Right lobe of liver (tissue), 6 donors: ENCODE measurements at regions not wholly inside any gene's neighbourhood (a gene's known extent, or its start where the extent isn't known, plus 50 kb on each side); places are given as distances from the start of the nearest gene placed in this dataset.

Experiments used
- ATAC-seq, 4 donors: fragments of 200-7000 bp; cut with Tn5 transposase; one replicate each; pipeline ENCODE4 v1.9.1; 2020; ENCODE audit warnings: mild to moderate bottlenecking in 4 of 4, moderate library complexity in 4 of 4
- DNase-seq, 3 donors: peaks; one replicate each; pipeline ENCODE4 v3.0.0-alpha.2; 2020
- H3K27ac ChIP-seq, 3 donors: fragments of 200-600 bp; one replicate each; pipeline ENCODE4 v1.8.0; 2022
- H3K27me3 ChIP-seq, 2 donors: fragments of 200-600 bp; one replicate each; pipeline ENCODE4 v1.8.0; 2022
- H3K36me3 ChIP-seq, 4 donors: fragments of 200-600 bp; sonication (generic) in 1 of 4; one replicate each; pipeline versions ENCODE4 v1.5.1 to v1.8.0; 2017 to 2022; ENCODE audit warnings: control low read depth in 1 of 4
- H3K4me1 ChIP-seq, 4 donors: fragments of 200-600 bp; sonication (generic) in 1 of 4; one replicate each; pipeline versions ENCODE4 v1.5.1 to v1.8.0; 2017 to 2022; ENCODE audit warnings: control low read depth in 1 of 4
- H3K4me3 ChIP-seq, 3 donors: fragments of 200-600 bp; one replicate each; pipeline ENCODE4 v1.8.0; 2022
- H3K9me3 ChIP-seq, 4 donors: fragments of 200-600 bp; sonication (generic) in 1 of 4; one replicate each; pipeline versions ENCODE4 v1.5.1 to v1.8.0; 2017 to 2022; ENCODE audit warnings: control low read depth in 1 of 4
- POLR2A ChIP-seq: fragments of 450-650 bp; IDR thresholded peaks from one replicate; pipeline ENCODE4 v1.6.1; 2017; ENCODE audit warnings: antibody characterized with exemption, mild to moderate bottlenecking
- WGBS: methylation state at CpG from one replicate; pipeline ENCODE4 v1.1.6; 2018; ENCODE audit warnings: low coverage, low lambda C conversion rate; ENCODE audit not compliant: insufficient coverage; ENCODE audit errors: missing lambda C conversion rate; 5-methylcytosine and 5-hydroxymethylcytosine counted together
- intact Hi-C, 2 donors: fragments of 100-400 bp; cut with DNase I; formaldehyde crosslinking; loops; one replicate each; pipeline versions ENCODE4 v1.11.2 to v1.14.1; 2022
- TF ChIP-seq, protein P1 (sequence below), 4 donors: fragments of 200-600 bp in 3 of 4; fragments of 450-650 bp in 1 of 4; IDR thresholded peaks; one replicate each; pipeline versions ENCODE4 v1.5.1 to v1.8.0; 2016 to 2022; ENCODE audit warnings: antibody characterized with exemption in 4 of 4, mild to moderate bottlenecking in 2 of 4
- donor health status: DM: no; HTN: yes; CAD: no.
- donor health status: DM: no; HTN: no; CAD: no.
- donor health status: DM: no; HTN: no; CAD: no.
- donor health status: DM: no; HTN: yes; CAD: no.
- donor health status: DM: no; HTN: yes; CAD: no.

DNA sequence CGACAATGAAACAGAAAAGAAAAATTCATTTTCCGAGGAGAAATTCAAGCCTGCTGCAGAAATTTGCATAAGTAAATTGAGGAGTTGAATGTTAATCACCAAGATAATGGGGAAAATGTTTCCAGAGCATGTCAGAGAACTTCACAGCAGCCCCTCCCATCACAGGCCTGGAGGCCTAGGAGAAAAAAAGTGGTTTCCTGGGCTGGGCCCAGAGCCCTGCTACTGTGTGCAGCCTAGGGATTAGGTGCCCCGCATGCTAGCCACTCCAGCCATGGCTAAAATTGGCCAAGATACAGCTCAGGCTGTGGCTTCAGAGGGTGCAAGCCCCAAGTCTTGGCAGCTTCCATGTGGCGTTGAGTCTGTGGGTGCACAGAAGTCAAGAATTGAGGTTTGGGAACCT lies 82.7 kb upstream of the EFNA5 start:
- Histone ChIP-seq H3K4me1 (no peaks in the 10 kb centered on the region), H3K27me3 (no peaks in the 10 kb centered on the region), H3K27ac (no peak overlapping the region), H3K9me3 (no peaks in the 10 kb centered on the region), H3K4me3 (no peak overlapping the region), H3K36me3 (no peaks in the 10 kb centered on the region)
- intact Hi-C loops, result no loop called here
- ATAC-seq (no peak), DNase-seq (no peak)
- WGBS, result 100% methylated on average over 1 of the region's 4 CpGs
- TF ChIP-seq POLR2A, result no peak
- TF ChIP-seq, protein P1, sequence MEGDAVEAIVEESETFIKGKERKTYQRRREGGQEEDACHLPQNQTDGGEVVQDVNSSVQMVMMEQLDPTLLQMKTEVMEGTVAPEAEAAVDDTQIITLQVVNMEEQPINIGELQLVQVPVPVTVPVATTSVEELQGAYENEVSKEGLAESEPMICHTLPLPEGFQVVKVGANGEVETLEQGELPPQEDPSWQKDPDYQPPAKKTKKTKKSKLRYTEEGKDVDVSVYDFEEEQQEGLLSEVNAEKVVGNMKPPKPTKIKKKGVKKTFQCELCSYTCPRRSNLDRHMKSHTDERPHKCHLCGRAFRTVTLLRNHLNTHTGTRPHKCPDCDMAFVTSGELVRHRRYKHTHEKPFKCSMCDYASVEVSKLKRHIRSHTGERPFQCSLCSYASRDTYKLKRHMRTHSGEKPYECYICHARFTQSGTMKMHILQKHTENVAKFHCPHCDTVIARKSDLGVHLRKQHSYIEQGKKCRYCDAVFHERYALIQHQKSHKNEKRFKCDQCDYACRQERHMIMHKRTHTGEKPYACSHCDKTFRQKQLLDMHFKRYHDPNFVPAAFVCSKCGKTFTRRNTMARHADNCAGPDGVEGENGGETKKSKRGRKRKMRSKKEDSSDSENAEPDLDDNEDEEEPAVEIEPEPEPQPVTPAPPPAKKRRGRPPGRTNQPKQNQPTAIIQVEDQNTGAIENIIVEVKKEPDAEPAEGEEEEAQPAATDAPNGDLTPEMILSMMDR (IDR thresholded peaks at IDR 0.05), result no peak

DNA sequence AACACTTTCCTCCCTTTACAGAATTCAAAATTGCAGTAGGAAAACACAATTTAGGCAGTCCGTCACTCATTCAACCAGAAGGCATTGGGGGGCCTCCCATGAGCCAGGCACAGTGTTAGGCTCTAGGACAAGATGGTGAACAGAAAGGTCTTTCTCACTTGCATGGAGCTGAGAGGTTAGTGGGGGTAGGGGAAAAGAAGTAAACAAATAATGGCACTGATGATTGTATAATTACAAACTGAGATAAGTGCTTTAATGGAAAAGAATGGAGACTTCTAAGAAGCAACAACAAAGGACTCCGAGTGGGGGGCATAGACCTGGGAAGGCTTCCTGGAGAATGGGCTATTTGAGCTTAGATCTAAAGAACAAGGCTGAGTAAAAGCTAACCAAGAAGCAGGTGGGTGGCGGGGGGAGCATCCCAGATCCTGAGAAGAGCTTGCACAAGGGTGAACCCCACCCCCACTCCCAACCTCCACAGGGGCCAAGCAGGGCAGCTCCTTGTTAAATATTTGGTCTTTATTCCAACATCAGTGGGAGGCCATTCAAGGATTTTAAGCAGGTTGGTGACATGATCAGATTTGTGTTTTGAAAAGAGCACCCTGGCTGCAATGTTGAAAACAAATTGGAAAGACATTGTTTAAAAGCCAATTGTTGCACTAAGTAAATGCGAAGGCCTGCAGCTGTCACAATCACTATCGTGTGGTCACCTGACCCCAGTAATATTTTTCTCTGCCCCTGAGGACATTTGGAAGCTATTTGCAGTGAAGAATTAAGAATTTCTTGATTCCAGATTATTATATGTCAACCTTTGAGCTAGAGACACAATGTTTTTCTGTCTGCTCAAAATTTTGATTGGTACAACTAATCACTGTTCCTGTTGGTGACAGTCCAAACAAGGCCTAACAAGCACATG lies 73.9 kb upstream of the EFNA5 start:
- TF ChIP-seq, protein P1 (IDR thresholded peaks at IDR 0.05), result no peak
- no peak for TF ChIP-seq POLR2A
- no peak for ATAC-seq

DNA sequence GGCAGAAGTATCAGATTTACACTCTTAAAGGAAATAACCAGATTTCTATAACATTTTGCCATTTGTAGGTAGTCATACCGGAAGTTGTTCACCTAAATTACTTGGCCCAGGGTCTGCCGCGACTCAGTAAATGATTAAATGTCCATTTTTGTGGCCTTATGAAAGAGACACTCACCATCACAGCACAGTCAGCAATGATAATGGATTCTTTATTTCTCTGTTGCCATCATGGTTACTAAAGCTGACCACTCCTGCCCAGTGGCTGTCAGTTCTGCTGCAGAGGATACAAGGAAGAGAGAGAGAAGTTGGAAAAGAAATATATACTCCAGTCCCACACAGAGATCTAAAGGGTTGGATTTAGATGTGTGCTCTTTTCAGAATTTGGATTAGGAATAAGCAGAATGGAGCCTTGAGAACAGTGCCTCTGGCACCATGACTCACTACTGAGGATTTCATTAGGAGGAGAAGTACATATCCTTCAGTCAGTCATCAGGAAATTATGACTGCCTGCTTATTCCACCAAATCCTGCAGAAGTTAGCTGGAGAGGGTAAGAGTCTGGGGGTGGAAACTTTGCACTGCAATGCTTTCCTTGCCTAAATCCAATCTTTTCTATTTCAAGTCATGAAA lies 72.8 kb upstream of the EFNA5 start:
- ATAC-seq (no peak), DNase-seq (no peak)
- H3K4me3 ChIP-seq, result no peak overlapping the region
- no peaks in the 10 kb centered on the region for H3K9me3 ChIP-seq
- no peaks in the 10 kb centered on the region for H3K4me1 ChIP-seq
- intact Hi-C loops, result no loop called here
- H3K27me3 ChIP-seq, result no peaks in the 10 kb centered on the region
- H3K27ac ChIP-seq, result no peak overlapping the region
- WGBS, result 64% methylated on average over 3 of the region's 3 CpGs
- TF ChIP-seq POLR2A, result no peak
- TF ChIP-seq, protein P1 (IDR thresholded peaks at IDR 0.05), result no peak
- no peaks in the 10 kb centered on the region for H3K36me3 ChIP-seq

More for the DNA sequence above, 73.9 kb upstream of the EFNA5 start:
- H3K27me3 ChIP-seq, result no peaks in the 10 kb centered on the region
- H3K27ac ChIP-seq, result no peak overlapping the region
- intact Hi-C loops, result no loop called here
- no peak overlapping the region for H3K4me3 ChIP-seq
- H3K9me3 ChIP-seq, result no peaks in the 10 kb centered on the region
- 46% methylated on average over 4 of the region's 5 CpGs for WGBS
- no peaks in the 10 kb centered on the region for H3K4me1 ChIP-seq
- H3K36me3 ChIP-seq, result no peaks in the 10 kb centered on the region
- DNase-seq, result no peak

DNA sequence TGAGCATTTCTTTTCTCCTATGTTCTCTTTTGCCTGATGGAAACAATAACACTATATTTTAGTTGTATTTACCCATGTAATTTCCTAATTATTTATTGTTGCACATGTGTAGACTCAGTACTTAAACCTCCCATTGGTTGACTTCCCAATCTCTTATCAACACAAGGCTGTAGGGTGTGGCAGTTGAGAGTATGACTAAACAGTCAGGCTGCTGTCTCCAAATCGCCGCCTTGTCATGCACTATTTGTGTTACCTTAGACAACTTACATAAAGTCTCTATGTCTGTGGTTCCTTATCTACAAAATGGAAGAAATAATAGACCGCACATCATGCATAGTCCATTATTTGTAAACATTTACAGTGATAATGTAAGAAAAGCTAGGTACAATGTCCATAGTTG lies 68.9 kb upstream of the EFNA5 start:
- H3K4me3 ChIP-seq, result no peak overlapping the region
- DNase-seq, result no peak
- H3K9me3 ChIP-seq, result no peaks in the 10 kb centered on the region
- intact Hi-C loops, result no loop called here
- ATAC-seq, result no peak
- no peaks in the 10 kb centered on the region for H3K27me3 ChIP-seq
- no peaks in the 10 kb centered on the region for H3K36me3 ChIP-seq
- WGBS, result 53% methylated on average over 3 of the region's 3 CpGs
- H3K27ac ChIP-seq, result no peak overlapping the region
- TF ChIP-seq, protein P1 (IDR thresholded peaks at IDR 0.05), result no peak
- TF ChIP-seq POLR2A, result no peak
- H3K4me1 ChIP-seq, result no peaks in the 10 kb centered on the region
